DOHH2 (cell line): ENCODE measurements at regions not wholly inside any gene's neighbourhood (a gene's known extent, or its start where the extent isn't known, plus 50 kb on each side); places are given as distances from the start of the nearest gene placed in this dataset.

Source experiments
- CTCF ChIP-seq: fragments of 200-600 bp; sonication (generic); IDR thresholded peaks from one replicate; pipeline ENCODE4 v1.5.1; 2014; ENCODE audit warnings: antibody characterized with exemption, mild to moderate bottlenecking, low read depth, low read length; ENCODE audit not compliant: poor library complexity, severe bottlenecking
- EZH2phosphoT487 ChIP-seq: fragments of 200-600 bp; sonication (generic); IDR thresholded peaks from 2 replicates; pipeline ENCODE4 v1.6.1; 2017; ENCODE audit warnings: borderline replicate concordance, mild to moderate bottlenecking, antibody characterized with exemption, low read length, moderate library complexity, mixed read lengths

- TF ChIP-seq CTCF, result no peak
- TF ChIP-seq EZH2phosphoT487, result no peak
Measured at GRCh38 chr18:32550963-32551362, 80.3 kb upstream of the GAREM1 start.
